AG10803 (cell line): ENCODE measurements at regions not wholly inside any gene's neighbourhood (a gene's known extent, or its start where the extent isn't known, plus 50 kb on each side); places are given as distances from the start of the nearest gene placed in this dataset.

Experiments used
- DNase-seq: peaks from one replicate; pipeline ENCODE4 v3.0.0; 2010; ENCODE audit warnings: low read depth
- H3K4me3 ChIP-seq: 2 replicates; pipeline ENCODE4 v1.5.1; 2011; ENCODE audit warnings: mild to moderate bottlenecking, low read length, control low read depth
- CTCF ChIP-seq: conservative IDR thresholded peaks from 2 replicates; pipeline ENCODE4 v1.5.1; 2011; ENCODE audit warnings: mild to moderate bottlenecking, low read length, control low read depth, inconsistent platforms

- DNase-seq: peak; percentile 1
- no peak for TF ChIP-seq CTCF
- no peak overlapping the region for H3K4me3 ChIP-seq
These were observed 53.6 kb upstream of the OR5D13 start for GRCh38 chr11:55719608-55720160.
